GM12891 (cell line): ENCODE measurements at regions not wholly inside any gene's neighbourhood (a gene's known extent, or its start where the extent isn't known, plus 50 kb on each side); places are given as distances from the start of the nearest gene placed in this dataset.

Source experiments
- PAX5 ChIP-seq: IDR thresholded peaks from 2 replicates; pipeline ENCODE4 v1.6.1; 2011; ENCODE audit warnings: low read length, moderate library complexity, mild to moderate bottlenecking; ENCODE audit not compliant: insufficient read depth, severe bottlenecking
- POLR2A ChIP-seq: IDR thresholded peaks from 2 replicates; pipeline ENCODE4 v1.6.1; 2011; ENCODE audit warnings: low read depth, low read length, control low read depth
- POLR2AphosphoS5 ChIP-seq: IDR thresholded peaks from 2 replicates; pipeline ENCODE4 v1.6.1; 2011; ENCODE audit warnings: low read depth, low read length, control low read depth
- POU2F2 ChIP-seq: IDR thresholded peaks from 2 replicates; pipeline ENCODE4 v1.6.1; 2011; ENCODE audit warnings: low read depth, mild to moderate bottlenecking, control low read depth, low read length, moderate library complexity
- SPI1 ChIP-seq: IDR thresholded peaks from 2 replicates; pipeline ENCODE4 v1.6.1; 2011; ENCODE audit warnings: low read depth, low read length, control low read depth
- TAF1 ChIP-seq: IDR thresholded peaks from 2 replicates; pipeline ENCODE4 v1.6.1; 2011; ENCODE audit warnings: low read depth, low read length, control low read depth

DNA sequence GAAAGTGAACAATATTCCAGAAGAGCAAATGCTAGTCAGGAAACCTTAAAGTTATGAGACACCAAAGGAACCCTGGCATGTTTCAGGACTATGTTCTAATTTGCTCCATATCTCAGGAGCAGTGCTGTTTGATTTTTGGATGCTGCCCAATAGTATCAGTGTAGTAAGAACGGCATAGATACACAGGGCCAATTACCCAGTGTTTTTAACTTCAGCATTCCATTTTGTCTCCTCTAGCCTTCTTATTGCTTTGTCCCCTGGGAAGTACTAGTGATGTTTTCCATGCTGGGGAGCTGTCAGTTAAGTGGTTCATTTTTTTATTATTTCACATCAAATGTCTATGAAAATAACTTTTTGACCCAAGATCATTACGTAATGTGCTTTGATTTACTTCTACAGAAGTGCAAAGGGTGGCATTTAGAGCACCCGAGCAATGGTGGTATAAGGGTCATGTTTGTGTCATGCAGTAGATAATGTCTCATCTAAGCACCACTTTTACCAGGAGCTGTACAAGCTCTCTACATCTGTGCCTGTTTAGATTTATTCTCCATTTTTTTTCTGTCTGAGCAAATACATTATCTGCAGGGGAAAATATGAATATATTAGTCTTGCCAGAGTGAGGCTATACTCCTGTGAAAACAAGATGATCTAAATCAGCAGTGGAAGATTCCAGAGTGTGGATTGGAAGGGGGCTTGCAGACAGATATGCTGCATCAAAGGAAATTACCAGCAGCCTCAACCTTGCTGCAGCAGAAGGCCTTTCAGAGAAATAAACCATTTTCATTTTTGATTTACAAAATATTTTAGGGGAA lies 198.8 kb upstream of the OPRM1 start:
- TF ChIP-seq TAF1 (no peak), POLR2A (no peak), POLR2AphosphoS5 (no peak), PAX5 (no peak), SPI1 (no peak), POU2F2 (no peak)
